ENCODE measurements at regions not wholly inside any gene's neighbourhood (a gene's known extent, or its start where the extent isn't known, plus 50 kb on each side); places are given as distances from the start of the nearest gene placed in this dataset.

GRCh38 chr10:44465401-44466115, 80.7 kb upstream of the CXCL12 start:
- no peak overlapping the region for H3K27ac ChIP-seq (replicated peaks; ENCODE audit: low read length)

GRCh38 chr10:44466236-44466635, 81.3 kb upstream of the CXCL12 start:
- no CpG with 5 or more reads among the region's 2 CpGs for WGBS, 2 donors (ENCODE audit: extremely low coverage in 2 of 2, insufficient read length in 2 of 2, insufficient replicate concordance in 1 of 2)
- H3K23ac ChIP-seq (ENCODE audit: low read depth, low read length, poor library complexity): no peak overlapping the region
- no peak overlapping the region for H3K9ac ChIP-seq (ENCODE audit: low read depth, low read length, poor library complexity)
- H2BK5ac ChIP-seq (ENCODE audit: low read length): no peak overlapping the region
- no peak overlapping the region for H4K91ac ChIP-seq (ENCODE audit: low read depth, low read length, poor library complexity)
- H3K9me3 ChIP-seq (replicated peaks in 1 of 2; ENCODE audit: control insufficient read depth in 2 of 2, insufficient read depth in 1 of 2, low read depth in 1 of 2, low read length in 2 of 2): peaks cover 0 to 2% of the 10 kb centered on the region in 2 donors
- no peak overlapping the region for H2AFZ ChIP-seq (ENCODE audit: low read length)
- no peak overlapping the region for H3K27ac ChIP-seq (replicated peaks; ENCODE audit: low read length)
- no peak overlapping the region for H2BK120ac ChIP-seq (ENCODE audit: low read depth, low read length)
- no peaks in the 10 kb centered on the region for H3K36me3 ChIP-seq (replicated peaks in 1 of 2; ENCODE audit: control insufficient read depth in 2 of 2, insufficient read depth in 2 of 2, low read length in 2 of 2)
- no peak overlapping the region for H2AK5ac ChIP-seq (ENCODE audit: low read depth, low read length)
- H3K79me1 ChIP-seq (ENCODE audit: low read depth, low read length): no peaks in the 10 kb centered on the region
- no peak overlapping the region for H3K4me2 ChIP-seq (ENCODE audit: insufficient read depth, low read length, poor library complexity, severe bottlenecking)
- H2BK12ac ChIP-seq (ENCODE audit: low read length): no peak overlapping the region
- no peak overlapping the region for H3K14ac ChIP-seq (ENCODE audit: low read length)
- H3K4ac ChIP-seq (ENCODE audit: low read length): no peak overlapping the region
- H4K8ac ChIP-seq (ENCODE audit: low read depth, low read length): no peak overlapping the region
- H2BK15ac ChIP-seq (ENCODE audit: low read length): no peak overlapping the region
- peaks cover 0 to 3% of the 10 kb centered on the region in 2 donors for H3K4me1 ChIP-seq (ENCODE audit: control insufficient read depth in 2 of 2, insufficient read depth in 1 of 2, low read depth in 1 of 2, low read length in 2 of 2)
- DNase-seq (ENCODE audit: low spot score): no peak
- no peak overlapping the region for H3K18ac ChIP-seq (ENCODE audit: low read length)
- no peak overlapping the region for H3K4me3 ChIP-seq (ENCODE audit: low read length in 2 of 2)
- H3K27me3 ChIP-seq (ENCODE audit: control insufficient read depth in 3 of 3, insufficient read depth in 3 of 3, low read depth in 1 of 3, low read length in 3 of 3): no peaks in the 10 kb centered on the region

More at GRCh38 chr10:44465401-44466115, 80.7 kb upstream of the CXCL12 start:
- Histone ChIP-seq H3K4me3 (ENCODE audit: low read length in 2 of 2) (no peak overlapping the region), H3K14ac (ENCODE audit: low read length) (no peak overlapping the region), H3K18ac (ENCODE audit: low read length) (no peak overlapping the region), H2BK120ac (ENCODE audit: low read depth, low read length) (no peak overlapping the region), H3K36me3 (replicated peaks in 1 of 2; ENCODE audit: control insufficient read depth in 2 of 2, insufficient read depth in 2 of 2, low read length in 2 of 2) (no peaks in the 10 kb centered on the region), H2BK5ac (ENCODE audit: low read length) (no peak overlapping the region), H3K9ac (ENCODE audit: low read depth, low read length, poor library complexity) (no peak overlapping the region), H4K91ac (ENCODE audit: low read depth, low read length, poor library complexity) (no peak overlapping the region), H2BK15ac (ENCODE audit: low read length) (no peak overlapping the region), H3K9me3 (replicated peaks in 1 of 2; ENCODE audit: control insufficient read depth in 2 of 2, insufficient read depth in 1 of 2, low read depth in 1 of 2, low read length in 2 of 2) (peaks cover 0 to 2% of the 10 kb centered on the region in 2 donors), H3K4ac (ENCODE audit: low read length) (no peak overlapping the region), H3K27me3 (ENCODE audit: control insufficient read depth in 3 of 3, insufficient read depth in 3 of 3, low read depth in 1 of 3, low read length in 3 of 3) (no peaks in the 10 kb centered on the region), H3K4me2 (ENCODE audit: insufficient read depth, low read length, poor library complexity, severe bottlenecking) (no peak overlapping the region), H2BK12ac (ENCODE audit: low read length) (no peak overlapping the region), H3K4me1 (ENCODE audit: control insufficient read depth in 2 of 2, insufficient read depth in 1 of 2, low read depth in 1 of 2, low read length in 2 of 2) (peaks cover 0 to 3% of the 10 kb centered on the region in 2 donors), H3K79me1 (ENCODE audit: low read depth, low read length) (no peaks in the 10 kb centered on the region), H2AFZ (ENCODE audit: low read length) (no peak overlapping the region), H2AK5ac (ENCODE audit: low read depth, low read length) (no peak overlapping the region), H3K23ac (ENCODE audit: low read depth, low read length, poor library complexity) (no peak overlapping the region), H4K8ac (ENCODE audit: low read depth, low read length) (no peak overlapping the region)
- no peak for DNase-seq (ENCODE audit: low spot score)
- no CpG with 5 or more reads among the region's 11 CpGs for WGBS, 2 donors (ENCODE audit: extremely low coverage in 2 of 2, insufficient read length in 2 of 2, insufficient replicate concordance in 1 of 2)

GRCh38 chr10:44467090-44467489, 82.2 kb upstream of the CXCL12 start:
- no peak overlapping the region for H2BK12ac ChIP-seq (ENCODE audit: low read length)
- no peak overlapping the region for H2BK120ac ChIP-seq (ENCODE audit: low read depth, low read length)
- no peak overlapping the region for H4K8ac ChIP-seq (ENCODE audit: low read depth, low read length)
- H2BK5ac ChIP-seq (ENCODE audit: low read length): no peak overlapping the region
- no peaks in the 10 kb centered on the region for H3K36me3 ChIP-seq (replicated peaks in 1 of 2; ENCODE audit: control insufficient read depth in 2 of 2, insufficient read depth in 2 of 2, low read length in 2 of 2)
- H3K4ac ChIP-seq (ENCODE audit: low read length): no peak overlapping the region
- H3K4me3 ChIP-seq (ENCODE audit: low read length in 2 of 2): no peak overlapping the region
- H3K79me1 ChIP-seq (ENCODE audit: low read depth, low read length): no peaks in the 10 kb centered on the region
- no peak overlapping the region for H3K27ac ChIP-seq (replicated peaks; ENCODE audit: low read length)
- H3K27me3 ChIP-seq (ENCODE audit: control insufficient read depth in 3 of 3, insufficient read depth in 3 of 3, low read depth in 1 of 3, low read length in 3 of 3): no peaks in the 10 kb centered on the region
- H3K23ac ChIP-seq (ENCODE audit: low read depth, low read length, poor library complexity): no peak overlapping the region
- peaks cover 0 to 2% of the 10 kb centered on the region in 2 donors for H3K9me3 ChIP-seq (replicated peaks in 1 of 2; ENCODE audit: control insufficient read depth in 2 of 2, insufficient read depth in 1 of 2, low read depth in 1 of 2, low read length in 2 of 2)
- H3K14ac ChIP-seq (ENCODE audit: low read length): no peak overlapping the region
- no peak overlapping the region for H3K18ac ChIP-seq (ENCODE audit: low read length)
- H3K9ac ChIP-seq (ENCODE audit: low read depth, low read length, poor library complexity): no peak overlapping the region
- no peak overlapping the region for H3K4me2 ChIP-seq (ENCODE audit: insufficient read depth, low read length, poor library complexity, severe bottlenecking)
- H2AK5ac ChIP-seq (ENCODE audit: low read depth, low read length): no peak overlapping the region
- no peak overlapping the region for H4K91ac ChIP-seq (ENCODE audit: low read depth, low read length, poor library complexity)
- no CpG with 5 or more reads among the region's 2 CpGs for WGBS, 2 donors (ENCODE audit: extremely low coverage in 2 of 2, insufficient read length in 2 of 2, insufficient replicate concordance in 1 of 2)
- no peak overlapping the region for H2BK15ac ChIP-seq (ENCODE audit: low read length)
- DNase-seq (ENCODE audit: low spot score): no peak
- H2AFZ ChIP-seq (ENCODE audit: low read length): no peak overlapping the region
- H3K4me1 ChIP-seq (ENCODE audit: control insufficient read depth in 2 of 2, insufficient read depth in 1 of 2, low read depth in 1 of 2, low read length in 2 of 2): peaks cover 0 to 3% of the 10 kb centered on the region in 2 donors

GRCh38 chr10:44467900-44468299, 83.0 kb upstream of the CXCL12 start:
- H3K23ac ChIP-seq (ENCODE audit: low read depth, low read length, poor library complexity): no peak overlapping the region
- H3K36me3 ChIP-seq (replicated peaks in 1 of 2; ENCODE audit: control insufficient read depth in 2 of 2, insufficient read depth in 2 of 2, low read length in 2 of 2): no peaks in the 10 kb centered on the region
- H3K79me1 ChIP-seq (ENCODE audit: low read depth, low read length): no peaks in the 10 kb centered on the region
- no peak overlapping the region for H2BK120ac ChIP-seq (ENCODE audit: low read depth, low read length)
- no peak overlapping the region for H3K4me3 ChIP-seq (ENCODE audit: low read length in 2 of 2)
- H3K9ac ChIP-seq (ENCODE audit: low read depth, low read length, poor library complexity): no peak overlapping the region
- no peak overlapping the region for H3K27ac ChIP-seq (replicated peaks; ENCODE audit: low read length)
- H4K8ac ChIP-seq (ENCODE audit: low read depth, low read length): no peak overlapping the region
- no peak overlapping the region for H3K4ac ChIP-seq (ENCODE audit: low read length)
- peaks cover 0 to 2% of the 10 kb centered on the region in 2 donors for H3K9me3 ChIP-seq (replicated peaks in 1 of 2; ENCODE audit: control insufficient read depth in 2 of 2, insufficient read depth in 1 of 2, low read depth in 1 of 2, low read length in 2 of 2)
- no peak overlapping the region for H2AK5ac ChIP-seq (ENCODE audit: low read depth, low read length)
- no CpG with 5 or more reads among the region's 4 CpGs for WGBS, 2 donors (ENCODE audit: extremely low coverage in 2 of 2, insufficient read length in 2 of 2, insufficient replicate concordance in 1 of 2)
- H2BK12ac ChIP-seq (ENCODE audit: low read length): no peak overlapping the region
- no peak overlapping the region for H2BK15ac ChIP-seq (ENCODE audit: low read length)
- DNase-seq (ENCODE audit: low spot score): no peak
- no peak overlapping the region for H3K18ac ChIP-seq (ENCODE audit: low read length)
- H4K91ac ChIP-seq (ENCODE audit: low read depth, low read length, poor library complexity): peak overlapping the region; percentile 6
- no peak overlapping the region for H2AFZ ChIP-seq (ENCODE audit: low read length)
- peaks cover 0 to 3% of the 10 kb centered on the region in 2 donors for H3K4me1 ChIP-seq (ENCODE audit: control insufficient read depth in 2 of 2, insufficient read depth in 1 of 2, low read depth in 1 of 2, low read length in 2 of 2)
- no peak overlapping the region for H3K4me2 ChIP-seq (ENCODE audit: insufficient read depth, low read length, poor library complexity, severe bottlenecking)
- no peak overlapping the region for H3K14ac ChIP-seq (ENCODE audit: low read length)
- no peaks in the 10 kb centered on the region for H3K27me3 ChIP-seq (ENCODE audit: control insufficient read depth in 3 of 3, insufficient read depth in 3 of 3, low read depth in 1 of 3, low read length in 3 of 3)
- no peak overlapping the region for H2BK5ac ChIP-seq (ENCODE audit: low read length)

Data from neuronal stem cell (in vitro differentiated cells).